ENCODE measurements at regions not wholly inside any gene's neighbourhood (a gene's known extent, or its start where the extent isn't known, plus 50 kb on each side); places are given as distances from the start of the nearest gene placed in this dataset.

DNA sequence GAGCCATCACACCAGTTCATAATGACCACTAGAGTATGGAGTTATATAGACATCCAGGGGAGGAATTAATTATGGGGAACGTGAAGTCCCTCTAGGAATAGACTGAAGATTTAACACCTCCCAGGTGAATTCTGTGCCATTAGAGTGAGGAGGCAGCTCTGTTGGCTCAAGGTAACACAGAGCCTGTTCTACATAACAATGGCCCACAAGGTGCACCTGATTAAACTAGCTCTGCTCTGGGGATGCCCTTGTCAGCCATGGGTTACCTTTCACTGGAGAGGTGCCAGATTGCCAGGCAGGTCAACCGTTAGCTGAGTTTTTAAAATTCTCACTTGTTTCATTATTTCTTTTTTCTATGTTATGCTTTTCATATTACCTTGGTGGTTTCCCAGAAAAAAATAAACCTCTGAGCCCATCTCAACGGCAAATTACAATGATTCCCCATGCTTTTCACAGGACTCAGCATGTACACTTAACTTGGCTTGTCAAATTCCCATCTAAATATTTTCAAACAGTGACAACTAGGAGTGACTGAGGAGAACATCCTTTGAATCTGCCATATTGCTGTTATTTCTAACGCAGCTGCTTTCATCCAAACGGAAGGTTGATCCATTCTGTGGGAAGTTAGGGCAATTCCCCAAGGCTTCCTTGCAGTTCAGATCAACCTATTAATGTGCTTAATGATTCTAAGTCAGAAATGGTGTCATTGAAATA, 512.9 kb downstream of the MCTP2 start:
- TF ChIP-seq POLR2A (IDR thresholded peaks at IDR 0.05; ENCODE audit: low read depth, low read length) (no peak), PAX5 (IDR thresholded peaks at IDR 0.05; ENCODE audit: insufficient read depth, low read length, severe bottlenecking) (no peak), TAF1 (IDR thresholded peaks at IDR 0.05; ENCODE audit: low read depth, low read length) (no peak)

Data from GM12891 (cell line).